ENCODE measurements at regions not wholly inside any gene's neighbourhood (a gene's known extent, or its start where the extent isn't known, plus 50 kb on each side); places are given as distances from the start of the nearest gene placed in this dataset.
"Not testable (repeated sequence)": the region's sequence is repeated elsewhere in the genome, so short reads cannot be mapped to it uniquely, and the experiment has no call there.

DNA sequence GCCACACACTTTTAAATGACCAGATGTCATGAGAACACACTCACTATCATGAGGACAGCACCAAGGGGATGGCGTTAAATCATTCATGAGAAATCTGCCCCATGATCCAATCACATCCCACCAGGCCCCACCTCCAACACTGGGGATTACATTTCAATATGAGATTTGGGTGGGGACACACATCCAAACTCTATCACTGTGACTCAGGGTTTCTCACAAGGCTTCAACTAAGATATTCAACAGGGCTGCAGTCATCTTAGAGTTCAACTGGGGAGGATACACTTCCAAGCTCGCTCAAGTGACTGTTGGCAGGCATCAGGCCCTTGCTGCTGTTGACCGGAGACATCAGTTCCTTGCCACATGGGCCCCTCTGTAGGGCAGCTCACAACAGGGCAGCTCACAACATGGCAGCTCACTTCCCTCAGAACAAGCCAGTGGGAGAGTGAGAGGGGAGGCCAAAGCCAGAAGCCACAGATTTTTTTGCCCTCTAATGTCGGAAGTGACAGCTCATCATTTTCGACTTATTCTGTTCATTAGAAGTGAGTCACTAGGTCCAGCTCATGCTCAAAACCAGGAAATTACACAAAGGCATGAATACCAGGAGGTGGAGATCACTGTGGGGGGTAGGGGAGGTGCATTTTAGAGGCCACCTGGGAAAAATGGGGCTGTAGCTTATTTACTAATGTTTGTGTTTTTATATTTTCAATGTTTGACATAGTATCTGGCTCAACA lies 50.8 kb upstream of the PTHLH start:
- DNase-seq = no peak

DNA sequence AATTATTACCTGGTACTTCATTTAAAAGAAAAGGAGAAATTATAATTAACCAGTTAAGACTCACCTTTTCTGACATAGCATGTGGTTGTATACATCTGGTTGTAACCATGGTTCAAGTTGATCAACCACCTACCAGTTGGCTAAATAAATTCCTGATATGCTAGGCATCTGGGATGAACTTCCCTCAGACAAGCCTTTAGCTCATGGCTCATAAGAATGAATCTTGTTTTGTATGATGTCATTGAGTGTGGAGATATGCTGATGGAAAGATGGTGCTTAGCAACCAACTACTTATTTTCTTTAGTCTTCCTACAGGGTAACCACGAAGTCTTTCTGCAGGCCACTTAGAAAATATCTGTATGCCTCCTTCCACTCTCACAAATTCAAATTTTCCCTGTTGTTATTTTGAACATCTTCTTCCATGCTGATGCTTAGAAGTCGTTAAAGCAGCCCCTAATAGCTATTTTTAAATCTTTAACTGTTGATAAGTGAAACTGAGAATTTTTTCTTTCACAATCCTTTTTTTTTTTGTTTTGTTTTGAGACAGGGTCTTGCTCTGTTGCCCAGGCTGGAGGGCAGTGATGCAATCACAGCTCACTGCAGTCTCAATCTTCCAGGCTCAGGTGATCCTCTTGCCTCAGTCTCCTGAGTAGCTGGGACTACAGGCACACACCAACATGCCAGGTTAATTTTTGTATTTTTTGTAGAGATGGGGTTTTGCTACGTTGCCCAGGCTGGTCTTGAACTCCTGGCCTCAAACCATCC lies 51.9 kb upstream of the PTHLH start:
- no peak for DNase-seq

DNA sequence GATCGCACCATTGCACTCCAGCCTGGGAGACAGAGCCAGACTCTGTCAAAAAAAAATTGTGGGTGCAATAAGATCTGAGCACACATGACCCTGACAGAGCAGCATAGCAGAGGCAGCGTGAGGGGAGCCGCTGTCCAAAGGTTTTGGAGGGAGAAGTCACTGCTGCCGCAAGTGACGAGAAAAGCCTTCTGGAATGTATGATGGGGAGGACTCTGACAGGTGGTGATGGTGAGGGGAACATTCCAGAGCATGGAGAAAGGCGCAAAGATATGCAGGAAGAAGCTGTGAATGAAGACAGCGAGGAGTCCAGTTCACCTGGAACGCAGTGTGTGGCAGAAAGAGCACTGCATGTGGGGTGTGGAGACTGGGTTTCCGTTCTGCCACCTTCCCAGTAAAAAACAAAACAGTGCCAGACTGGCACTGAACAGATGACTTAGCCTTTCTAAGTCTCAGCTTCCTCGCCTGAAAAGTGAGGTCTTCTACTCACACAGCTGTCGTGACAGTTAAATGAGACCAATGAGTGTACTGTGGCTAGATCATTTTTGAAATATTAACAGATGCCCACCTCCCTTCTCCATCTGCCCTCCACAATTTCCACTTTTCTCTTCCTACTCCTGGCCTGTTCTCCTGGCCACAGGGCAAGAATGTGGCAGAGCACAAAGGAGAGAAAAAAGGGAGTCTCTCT lies 53.4 kb upstream of the PTHLH start:
- DNase-seq = no peak

DNA sequence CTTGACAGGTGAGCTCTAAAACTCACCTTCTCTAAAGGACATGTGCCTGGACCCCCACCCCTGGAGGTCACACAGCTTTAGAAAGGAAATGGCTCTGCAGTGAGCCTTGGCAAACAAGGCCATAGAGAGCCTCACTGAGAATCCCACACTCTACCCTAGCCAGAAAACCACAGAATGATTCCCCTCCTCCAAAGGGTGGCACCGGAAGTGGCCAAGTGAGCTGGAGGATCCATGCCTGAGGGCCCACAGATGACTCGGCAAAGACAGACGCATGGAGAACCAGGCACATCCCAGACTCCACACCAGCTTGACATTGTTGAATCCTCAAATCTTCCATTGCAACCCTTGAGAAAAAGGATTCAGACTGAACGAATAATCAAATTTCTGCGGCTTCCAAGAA lies 54.2 kb upstream of the PTHLH start:
- peak; percentile 38 for DNase-seq

DNA sequence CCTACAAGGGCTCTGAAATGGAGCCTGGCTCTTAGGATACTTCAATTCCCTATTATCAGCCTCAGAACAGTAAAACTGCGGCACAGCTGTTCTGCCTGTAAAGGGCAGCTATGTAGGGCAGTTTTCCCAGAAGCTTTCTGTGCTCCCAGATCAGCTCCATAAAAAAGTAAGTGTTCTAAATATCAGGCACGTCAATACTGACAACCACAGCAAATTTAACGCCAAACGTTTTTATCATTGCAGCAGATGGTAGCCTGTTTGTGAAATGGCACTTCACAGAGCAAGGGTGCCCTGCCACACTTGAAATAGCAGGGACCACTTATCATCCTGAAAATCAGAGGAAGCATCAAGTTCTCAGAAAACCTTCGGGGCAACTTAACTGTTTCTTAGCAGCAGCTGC lies 54.8 kb upstream of the PTHLH start:
- DNase-seq = peak; percentile 28

DNA sequence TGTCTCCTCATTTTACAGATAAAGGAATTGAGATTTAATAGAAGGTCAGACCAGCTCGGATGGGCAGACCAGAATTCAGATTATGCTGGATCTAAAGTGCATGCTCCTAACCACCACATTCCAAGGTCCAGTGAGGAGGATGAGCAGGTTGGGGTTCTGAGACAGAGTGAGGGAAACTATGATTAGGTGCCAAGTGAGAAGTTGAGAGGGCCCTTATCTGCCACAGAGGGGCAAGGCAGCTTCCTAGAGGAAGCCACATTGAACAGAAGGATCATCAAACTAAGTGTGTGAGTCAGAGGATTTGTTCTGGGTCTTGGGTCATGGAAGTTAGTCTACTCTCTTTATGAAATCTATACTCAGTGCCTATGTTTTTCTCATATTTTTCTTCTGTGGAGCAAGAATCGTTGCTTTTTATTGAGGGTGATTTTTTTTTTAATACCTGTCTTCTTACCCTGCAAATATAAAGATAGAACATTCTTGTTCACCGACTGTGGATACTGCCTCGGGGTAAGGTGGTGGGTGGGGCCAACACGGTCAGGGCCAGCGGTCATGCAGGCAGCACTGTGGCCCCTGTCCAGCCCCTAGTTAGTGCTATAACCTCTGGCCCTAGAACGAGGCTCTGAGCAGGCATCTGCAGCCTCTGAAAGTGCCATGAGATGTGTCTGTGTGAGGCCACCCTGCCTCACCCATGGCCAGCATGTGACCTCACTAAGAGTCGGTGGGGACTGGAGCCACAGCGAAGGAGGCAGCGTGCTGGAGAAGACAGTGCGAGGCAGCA lies 55.6 kb upstream of the PTHLH start:
- DNase-seq = peak; percentile 67

DNA sequence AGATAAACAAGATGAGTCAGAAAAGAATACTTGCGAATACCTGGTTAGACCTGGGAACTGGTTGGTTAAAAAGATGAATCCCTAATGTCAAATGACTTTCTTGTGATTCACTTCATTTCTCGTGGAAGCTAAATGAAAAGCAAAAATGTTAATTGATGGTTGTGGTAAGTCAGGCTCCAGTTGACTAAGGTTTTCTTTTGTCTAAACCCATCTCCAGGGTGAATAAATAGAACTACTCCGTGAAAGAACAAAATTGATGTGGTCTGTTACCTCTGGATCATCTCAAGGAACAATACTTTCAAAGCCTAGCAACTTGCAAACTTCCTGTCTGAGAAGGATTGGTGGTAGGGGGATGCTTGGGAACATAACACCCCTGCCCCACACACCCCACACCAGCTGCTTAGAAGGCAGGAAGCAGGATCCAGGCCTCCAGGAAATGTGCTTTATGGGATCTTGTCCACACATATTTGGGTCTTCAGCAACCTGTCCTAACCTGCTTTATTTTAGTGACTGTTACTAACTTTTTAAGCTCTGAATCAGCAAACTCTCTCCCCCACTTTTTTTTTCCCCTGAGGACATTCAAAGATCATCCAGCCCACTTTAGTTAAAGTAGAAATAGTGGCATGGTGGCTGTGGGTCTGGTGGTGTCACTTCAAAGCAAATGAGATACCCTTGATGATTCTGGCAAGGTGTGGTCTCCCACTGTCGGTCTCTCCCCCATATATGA lies 60.4 kb upstream of the PTHLH start:
- DNase-seq = no peak

DNA sequence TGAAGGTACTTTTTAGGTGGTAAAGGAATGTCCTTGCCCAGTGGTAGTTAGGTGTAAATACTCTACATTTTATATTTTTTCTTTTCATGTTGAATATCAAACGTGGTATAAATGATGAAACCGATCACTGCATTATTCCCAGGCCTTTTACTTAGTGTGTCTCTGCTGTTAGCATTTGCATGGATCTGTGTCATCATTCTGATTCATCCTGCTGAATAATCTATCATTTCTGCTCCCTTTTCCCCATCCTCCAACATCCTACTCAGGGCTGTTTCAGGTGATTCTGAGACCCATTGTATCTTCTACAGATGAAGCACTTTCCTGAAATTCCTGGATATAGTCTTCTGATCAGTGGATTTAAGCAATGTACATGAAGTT lies 61.0 kb upstream of the PTHLH start:
- no peak for DNase-seq

DNA sequence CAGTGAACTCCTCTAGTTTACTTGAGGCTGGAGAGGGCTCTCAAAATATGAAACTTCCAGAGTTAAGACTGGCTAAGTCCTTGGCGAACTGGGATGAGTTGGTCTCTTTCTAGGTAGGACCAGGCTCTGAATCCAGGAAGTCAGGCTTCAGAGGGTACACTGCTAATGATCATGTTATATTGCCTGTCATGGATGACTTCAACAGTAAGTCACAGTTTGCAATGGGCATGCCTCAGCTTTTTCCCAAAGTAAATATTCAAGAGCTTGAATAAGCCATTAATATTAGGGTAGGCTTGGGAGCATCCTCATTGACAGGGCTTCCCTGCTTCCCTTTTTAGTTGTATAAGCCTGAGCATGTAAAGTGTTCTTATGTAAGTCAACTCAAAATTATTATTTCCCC lies 61.7 kb upstream of the PTHLH start:
- DNase-seq = no peak

DNA sequence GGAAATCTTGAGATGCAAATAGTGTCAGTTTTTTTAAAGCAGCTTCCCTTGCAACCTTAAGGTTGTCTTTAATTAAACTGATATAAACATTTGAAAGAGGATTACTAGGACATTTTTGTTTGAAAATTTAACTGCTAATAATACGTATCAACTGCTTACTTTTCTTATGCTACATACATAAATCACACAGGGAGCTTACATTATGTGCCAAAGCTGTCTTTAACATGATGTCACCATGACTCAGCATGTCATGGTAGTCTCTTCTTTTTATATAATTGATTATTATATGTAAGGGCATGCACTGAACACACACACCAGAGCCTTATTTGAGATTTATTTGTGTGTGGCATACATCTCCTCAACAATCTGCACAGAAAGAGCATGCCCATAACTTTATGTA lies 63.0 kb upstream of the PTHLH start:
- DNase-seq = no peak

DNA sequence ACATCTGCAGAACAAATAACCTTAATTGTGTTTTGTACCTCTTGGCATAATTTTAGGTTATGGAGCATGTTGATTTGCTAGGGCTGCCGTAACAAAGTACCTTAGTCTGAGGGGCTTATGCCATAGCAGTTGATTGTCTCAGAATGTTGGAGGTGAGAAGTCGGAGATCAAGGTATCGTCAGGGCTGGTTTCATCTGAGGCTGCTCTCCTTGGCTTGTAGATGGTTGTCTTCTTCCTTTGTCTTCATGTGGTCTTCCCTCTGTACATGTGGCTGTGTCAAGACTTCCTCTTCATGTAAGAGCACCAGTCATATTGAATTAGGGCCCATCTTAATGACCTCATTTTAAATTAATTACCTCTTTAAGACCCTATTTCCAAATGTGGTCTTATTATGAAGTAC lies 64.4 kb upstream of the PTHLH start:
- DNase-seq = no peak

DNA sequence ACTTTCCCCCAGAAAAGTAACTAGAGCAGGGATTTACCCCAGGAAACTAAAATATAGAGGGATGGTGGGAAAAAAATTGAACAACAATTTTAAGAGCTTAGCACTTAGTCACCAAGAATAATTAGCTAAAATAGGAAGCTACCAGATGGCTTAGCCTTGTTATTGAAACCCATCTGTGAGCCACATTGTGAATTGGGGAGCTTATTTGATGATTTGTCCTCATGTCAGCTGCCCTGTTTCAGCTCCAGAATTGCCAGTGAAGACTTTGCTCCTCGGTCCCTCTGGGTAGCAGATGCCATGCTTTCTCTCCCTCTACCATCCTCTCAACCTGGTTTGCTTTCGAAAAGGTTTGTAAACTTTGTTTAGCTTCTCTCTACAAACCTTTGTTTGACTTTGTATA lies 67.7 kb upstream of the PTHLH start:
- no peak for DNase-seq

DNA sequence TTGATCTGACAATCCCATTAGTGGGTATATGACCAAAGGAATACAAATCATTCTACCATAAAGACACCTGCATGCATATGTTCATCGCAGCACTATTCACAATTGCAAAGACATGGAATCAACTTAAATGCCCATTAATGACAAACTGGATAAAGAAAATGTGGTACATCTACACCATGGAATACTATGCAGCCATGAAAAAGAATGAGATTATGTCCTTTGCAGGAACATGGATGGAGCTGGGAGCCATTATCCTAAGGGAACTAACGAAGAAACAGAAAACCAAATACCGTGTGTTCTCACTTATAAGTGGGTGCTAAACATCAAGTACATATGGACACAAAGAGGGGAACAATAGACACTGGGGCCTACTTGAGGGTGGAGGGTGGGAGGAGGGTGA lies 74.1 kb upstream of the PTHLH start:
- DNase-seq = not testable (repeated sequence)

DNA sequence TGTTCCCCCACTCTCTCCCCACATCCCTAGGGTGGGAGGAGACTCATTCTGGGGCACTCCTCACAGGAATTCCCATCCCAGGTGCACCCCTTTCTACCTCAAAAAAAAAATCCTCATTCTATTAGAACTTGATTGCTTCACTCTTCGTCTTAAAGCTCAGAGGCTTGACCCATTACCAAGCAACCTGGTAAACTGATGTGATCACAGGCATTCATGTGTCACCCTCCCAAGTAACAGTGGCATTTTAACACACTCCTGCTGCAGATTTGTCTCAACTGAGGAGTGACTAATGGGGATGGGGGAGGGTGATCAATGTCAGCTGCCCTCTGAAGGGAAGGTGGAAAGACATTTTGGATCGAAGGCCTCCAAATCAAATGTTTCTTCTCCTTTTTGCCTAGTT lies 78.1 kb upstream of the PTHLH start:
- no peak for DNase-seq

DNA sequence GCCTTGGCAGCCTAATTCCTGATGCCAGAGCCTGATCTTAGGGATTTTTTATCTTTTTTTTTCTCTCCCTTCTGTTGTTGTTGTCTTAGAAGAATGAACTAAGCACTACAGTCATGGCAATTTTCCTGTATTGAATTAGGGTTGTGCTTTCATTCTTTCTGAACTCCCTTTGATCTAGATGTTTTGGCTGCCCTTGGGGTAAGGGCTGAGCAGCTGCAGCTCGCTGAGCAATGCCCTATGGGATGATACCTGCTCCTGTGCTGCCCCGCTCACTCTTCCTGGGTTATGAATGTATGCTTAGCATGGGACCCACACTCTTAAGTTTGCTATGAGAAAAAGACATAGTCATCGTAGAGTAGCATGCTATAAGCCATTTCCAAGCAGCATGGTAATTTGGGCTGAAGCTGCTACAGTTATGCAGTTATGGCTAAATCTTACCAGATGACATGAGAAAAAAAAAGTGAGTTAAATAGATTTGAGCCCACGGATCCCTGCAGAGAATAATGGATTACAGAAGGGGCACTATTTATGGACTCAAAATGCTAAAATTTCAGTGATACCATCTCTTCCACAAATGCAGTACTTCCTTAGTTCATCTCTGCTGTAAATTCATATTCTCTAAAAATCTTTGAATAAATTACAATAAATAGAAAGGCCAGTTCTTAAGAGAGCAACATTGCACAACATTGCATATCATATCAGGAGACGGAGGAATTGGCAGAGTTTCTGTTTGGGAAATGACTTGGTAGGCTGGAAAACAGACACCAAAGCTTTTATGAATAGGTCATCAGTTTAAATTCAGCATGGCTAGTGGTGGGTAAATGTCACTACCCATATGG lies 79.2 kb upstream of the PTHLH start:
- DNase-seq = no peak

DNA sequence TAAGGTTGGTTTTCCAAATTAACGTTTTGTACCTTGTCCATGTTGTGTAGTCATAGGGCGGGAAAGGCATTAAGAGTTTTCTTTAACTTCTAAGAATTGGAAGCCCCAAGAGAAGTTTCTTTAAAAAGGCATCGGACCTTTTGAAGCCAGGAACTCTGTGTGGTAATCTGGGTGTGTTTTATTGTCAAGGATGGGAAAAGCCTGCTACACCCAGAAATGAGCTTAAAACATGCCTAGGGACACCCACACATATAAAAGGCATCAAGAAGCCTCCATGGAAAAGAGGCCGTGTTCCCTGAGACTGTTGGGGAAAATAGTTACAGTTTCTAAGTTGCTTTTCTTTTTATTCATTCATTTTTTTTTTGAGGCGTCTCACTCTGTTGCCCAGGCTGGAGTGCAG lies 81.0 kb upstream of the PTHLH start:
- no peak for DNase-seq

DNA sequence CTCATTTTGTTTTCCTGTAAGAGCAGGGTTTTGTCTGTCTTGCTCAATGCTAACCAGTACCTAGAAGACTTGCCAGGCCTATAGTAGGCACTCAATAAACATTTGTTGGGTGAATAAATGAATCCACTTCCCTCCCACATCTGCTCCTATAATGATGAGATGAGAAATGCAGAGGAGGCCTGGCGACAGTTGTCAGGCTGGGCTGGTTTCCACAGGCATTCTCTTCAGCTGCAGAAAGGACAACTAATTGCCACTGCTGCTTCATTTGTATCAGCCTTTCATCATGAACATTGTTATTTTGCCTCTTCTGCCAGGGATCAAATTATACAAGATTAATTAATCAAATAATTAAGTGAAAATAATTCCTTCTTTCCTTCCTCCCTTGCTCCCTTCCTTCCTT lies 82.0 kb upstream of the PTHLH start:
- DNase-seq = no peak

DNA sequence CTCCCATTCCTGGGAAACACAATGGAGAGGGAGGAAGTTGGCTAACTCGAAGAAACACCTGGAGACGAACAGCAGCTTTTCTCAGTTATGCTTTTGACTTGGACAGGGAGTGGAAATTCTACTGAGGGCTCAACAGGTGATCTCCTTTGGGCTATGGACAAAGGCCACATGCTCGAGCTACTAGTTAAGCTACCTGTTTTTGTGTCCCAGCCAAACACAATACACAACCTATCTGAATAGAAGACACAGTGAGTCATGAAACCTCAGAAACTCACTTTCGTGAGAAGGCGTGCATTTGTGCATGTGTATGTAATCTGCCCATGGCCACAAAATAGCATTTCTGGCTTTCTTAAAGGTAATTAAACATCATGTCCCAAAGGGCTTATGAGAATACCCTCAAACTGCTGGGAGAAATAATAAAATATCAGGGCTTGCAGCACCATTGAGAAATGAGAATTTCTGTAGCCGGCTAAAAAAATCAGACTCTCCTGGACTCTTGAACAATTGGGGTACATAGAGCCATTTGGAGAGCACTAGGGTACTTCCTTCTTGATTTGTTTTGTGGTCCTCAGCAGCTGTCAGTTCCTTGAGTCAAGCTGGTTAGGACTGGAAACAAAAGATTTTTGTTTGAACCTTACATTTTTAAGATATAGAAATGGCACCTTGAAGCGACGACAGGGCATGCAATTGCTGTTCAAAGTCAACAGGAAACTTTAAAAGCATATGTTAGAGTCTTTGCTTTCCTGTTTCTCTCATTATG lies 85.5 kb upstream of the PTHLH start:
- no peak for DNase-seq

DNA sequence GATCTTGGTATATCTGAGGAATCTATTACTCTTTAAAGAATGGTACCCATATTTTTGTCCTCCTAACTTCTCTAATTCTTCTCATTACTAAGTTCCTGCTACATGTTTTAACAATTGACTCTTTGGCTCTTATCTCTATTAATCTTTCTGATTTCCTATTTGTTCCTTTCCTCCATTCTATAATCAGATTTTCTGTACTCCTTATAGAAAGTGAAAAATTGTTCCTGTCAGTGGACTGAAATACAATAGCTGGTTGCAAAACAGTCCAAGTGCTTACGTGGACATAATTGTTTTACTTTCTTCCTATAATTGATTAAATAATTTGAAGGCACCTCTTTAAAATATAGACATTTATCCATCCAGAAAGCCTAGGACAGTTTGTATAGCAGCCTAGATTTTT lies 86.7 kb upstream of the PTHLH start:
- DNase-seq = no peak

DNA sequence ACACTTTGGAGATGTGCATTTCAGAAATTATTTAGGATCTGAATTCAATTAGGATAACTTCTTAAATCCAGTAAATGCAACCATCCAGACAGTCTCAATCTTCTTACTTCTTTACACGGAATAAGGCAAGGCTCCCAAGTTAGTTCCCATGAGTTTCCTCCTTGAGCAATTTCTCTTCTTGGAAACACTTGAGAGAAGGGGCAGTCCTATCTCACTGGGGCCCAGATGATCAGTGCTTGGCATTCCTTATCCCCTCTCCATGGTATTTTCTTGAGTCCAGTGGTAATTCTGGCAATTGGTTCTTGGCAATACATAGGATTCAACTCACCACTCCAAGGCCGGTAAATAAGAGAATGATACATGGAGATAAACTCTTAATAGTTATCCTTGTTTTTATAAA lies 87.1 kb upstream of the PTHLH start:
- no peak for DNase-seq

DNA sequence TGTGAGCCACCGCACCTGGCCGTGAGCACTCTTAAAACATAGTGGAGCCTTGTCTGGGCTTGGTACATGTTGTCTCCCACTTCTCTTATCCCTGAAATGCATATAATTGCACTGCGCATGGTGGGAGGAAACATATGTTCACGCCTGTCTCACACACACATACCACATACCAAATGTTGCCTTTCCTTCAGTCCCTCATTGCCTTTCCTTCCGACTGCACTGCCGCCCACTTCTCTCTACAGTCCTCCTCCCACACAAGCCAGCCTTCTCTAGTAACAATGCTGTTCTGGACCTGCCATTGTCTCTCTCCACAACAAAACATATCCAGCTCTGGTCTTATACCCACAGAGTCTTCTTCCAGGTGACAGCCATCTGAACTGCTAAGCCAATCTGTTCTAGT lies 88.3 kb upstream of the PTHLH start:
- no peak for DNase-seq

Data from GDM1 (cell line).